ENCODE measurements at regions not wholly inside any gene's neighbourhood (a gene's known extent, or its start where the extent isn't known, plus 50 kb on each side); places are given as distances from the start of the nearest gene placed in this dataset.

GRCh38 chrX:39650768-39651347 is 446.9 kb downstream of the BCOR start:
- no peak for DNase-seq (ENCODE audit: insufficient read length)
- no peak for FAIRE-seq
- TF ChIP-seq TAF1 (IDR thresholded peaks at IDR 0.05; ENCODE audit: borderline replicate concordance, low read depth, low read length) = no peak
- no peak for TF ChIP-seq POLR2A (IDR thresholded peaks at IDR 0.05; ENCODE audit: low read depth, low read length)

- DNase-seq (ENCODE audit: insufficient read length) = peak; percentile 30
- TF ChIP-seq POLR2AphosphoS5 (IDR thresholded peaks at IDR 0.05; ENCODE audit: low read depth, low read length) (no peak), POLR2A (IDR thresholded peaks at IDR 0.05; ENCODE audit: low read depth, low read length) (no peak), TAF1 (IDR thresholded peaks at IDR 0.05; ENCODE audit: borderline replicate concordance, low read depth, low read length) (no peak)
- no peak for FAIRE-seq
Observed at GRCh38 chrX:39652336-39652735, 445.4 kb downstream of the BCOR start.

DNA sequence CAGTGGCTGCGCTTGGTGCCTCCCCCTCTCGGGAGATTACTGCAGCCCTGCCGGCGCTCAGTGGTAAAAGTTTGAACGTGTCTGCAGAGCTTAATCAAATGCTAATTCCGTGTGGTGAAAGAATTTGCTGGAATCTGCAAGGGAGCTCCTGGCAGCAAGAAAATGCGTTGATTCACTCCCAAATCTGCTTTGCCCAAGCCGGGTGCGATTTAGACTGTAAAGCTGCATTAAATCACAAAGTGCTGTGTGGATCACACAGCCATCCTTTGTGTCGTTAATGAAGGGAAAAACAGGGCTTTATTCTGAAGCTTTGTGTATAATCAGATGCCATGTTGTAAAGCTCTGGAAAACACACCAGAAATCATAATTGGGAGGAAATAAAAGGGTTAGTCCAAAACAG is 444.1 kb downstream of the BCOR start:
- FAIRE-seq = no peak
- no peak for DNase-seq (ENCODE audit: insufficient read length)
- TF ChIP-seq POLR2A (IDR thresholded peaks at IDR 0.05; ENCODE audit: low read depth, low read length) (no peak), TAF1 (IDR thresholded peaks at IDR 0.05; ENCODE audit: borderline replicate concordance, low read depth, low read length) (no peak), POLR2AphosphoS5 (IDR thresholded peaks at IDR 0.05; ENCODE audit: low read depth, low read length) (no peak)

DNA sequence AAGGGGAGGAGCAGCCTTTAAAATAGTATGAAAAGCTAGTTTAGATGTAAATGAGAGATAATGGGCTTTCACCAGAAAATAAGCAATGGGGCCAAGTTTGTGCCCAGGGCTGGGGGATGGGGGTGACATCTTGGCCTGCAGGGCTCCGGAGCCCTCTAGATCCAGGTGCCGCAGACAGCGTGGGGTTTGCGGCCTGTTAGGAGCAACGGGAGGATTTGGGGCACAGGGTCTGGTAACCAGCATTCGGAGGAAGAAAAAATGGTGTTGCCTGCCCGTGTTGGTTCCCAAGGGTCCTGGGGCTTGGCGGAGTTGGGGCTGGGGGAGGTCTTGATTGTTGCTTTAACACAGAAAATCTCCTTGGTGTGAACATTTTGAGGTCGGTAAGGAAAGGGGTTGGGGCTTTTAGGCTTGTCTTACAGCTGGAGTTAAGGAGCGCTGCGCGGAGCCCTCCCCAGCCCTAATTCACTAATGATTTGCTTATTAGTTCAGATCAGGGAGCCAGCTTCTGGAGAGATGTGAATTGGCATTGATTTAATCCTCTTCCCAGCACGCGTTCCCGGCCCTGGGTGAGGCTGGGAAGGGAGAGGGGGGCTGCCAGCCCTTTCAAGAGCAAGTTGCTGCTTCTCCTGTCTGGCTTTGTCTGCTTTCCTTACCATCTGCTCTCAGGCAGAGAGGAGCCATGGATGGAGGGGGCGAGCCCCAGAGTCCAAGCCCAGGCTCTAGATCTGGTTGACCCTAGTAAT is 443.4 kb downstream of the BCOR start:
- DNase-seq (ENCODE audit: insufficient read length) (no peak), FAIRE-seq (no peak)
- no peak for TF ChIP-seq TAF1 (IDR thresholded peaks at IDR 0.05; ENCODE audit: borderline replicate concordance, low read depth, low read length)
- no peak for TF ChIP-seq POLR2AphosphoS5 (IDR thresholded peaks at IDR 0.05; ENCODE audit: low read depth, low read length)
- no peak for TF ChIP-seq POLR2A (IDR thresholded peaks at IDR 0.05; ENCODE audit: low read depth, low read length)

DNA sequence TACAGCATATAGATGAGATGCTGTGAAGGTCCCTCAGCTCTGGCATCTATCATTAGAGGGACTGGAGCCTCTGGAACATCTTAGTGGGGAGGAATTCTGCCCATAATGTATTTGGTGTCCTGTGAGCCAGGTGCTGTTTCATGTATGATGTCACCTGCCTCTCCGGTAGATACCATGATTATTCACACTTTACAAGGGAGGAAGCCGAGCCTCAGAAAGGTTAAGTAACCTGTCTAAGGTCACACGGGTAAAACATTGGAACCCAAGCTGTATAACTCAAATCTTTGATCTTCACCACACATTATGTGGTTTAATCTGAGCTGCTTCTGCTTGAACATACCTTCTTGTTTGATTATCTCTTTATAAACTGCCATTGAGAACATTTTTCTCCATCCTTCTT is 442.8 kb downstream of the BCOR start:
- TF ChIP-seq POLR2AphosphoS5 (IDR thresholded peaks at IDR 0.05; ENCODE audit: low read depth, low read length) = no peak
- TF ChIP-seq TAF1 (IDR thresholded peaks at IDR 0.05; ENCODE audit: borderline replicate concordance, low read depth, low read length) = no peak
- TF ChIP-seq POLR2A (IDR thresholded peaks at IDR 0.05; ENCODE audit: low read depth, low read length) = no peak
- FAIRE-seq = no peak

DNA sequence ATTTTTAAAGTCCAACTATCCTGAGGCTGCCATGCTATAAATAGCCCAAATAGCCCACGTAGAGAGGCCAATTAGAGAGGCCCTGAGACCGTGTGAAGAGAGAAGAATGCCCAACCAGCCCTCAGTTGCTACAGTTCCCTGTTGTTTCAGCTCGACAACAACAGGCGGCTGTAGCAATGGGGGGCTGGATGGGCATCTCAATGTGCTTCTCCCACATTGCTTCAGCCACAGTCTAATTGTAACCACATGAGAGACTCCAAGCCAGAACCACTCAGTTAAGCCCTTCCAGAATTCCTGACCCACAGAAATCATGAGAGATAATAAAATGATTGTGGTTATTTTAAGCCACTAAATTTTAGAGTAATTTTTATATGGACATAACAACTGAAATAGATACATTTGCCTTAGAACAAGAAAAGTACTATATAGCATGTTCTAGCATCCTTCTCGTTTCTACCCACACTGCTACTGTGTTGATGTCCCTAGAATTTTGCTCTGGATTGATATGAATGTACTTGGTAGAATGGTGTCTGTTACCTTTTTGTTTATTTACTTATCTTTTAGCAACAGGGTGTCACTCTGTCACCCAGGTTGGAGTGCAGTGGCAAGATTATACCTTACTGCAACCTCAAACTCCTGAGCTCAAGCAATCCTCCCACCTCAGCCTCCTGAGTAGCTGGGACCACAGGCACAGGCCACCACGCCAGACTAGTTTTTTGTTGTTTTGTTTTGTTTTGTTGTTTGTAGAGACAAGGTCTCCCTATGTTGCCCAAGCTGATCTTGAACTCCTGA is 436.4 kb downstream of the BCOR start:
- no peak for FAIRE-seq
- TF ChIP-seq TAF1 (IDR thresholded peaks at IDR 0.05; ENCODE audit: borderline replicate concordance, low read depth, low read length) (no peak), POLR2AphosphoS5 (IDR thresholded peaks at IDR 0.05; ENCODE audit: low read depth, low read length) (no peak), POLR2A (IDR thresholded peaks at IDR 0.05; ENCODE audit: low read depth, low read length) (no peak)
- no peak for DNase-seq (ENCODE audit: insufficient read length)

More for the DNA sequence above, 442.8 kb downstream of the BCOR start:
- DNase-seq (ENCODE audit: insufficient read length) = no peak

GRCh38 chrX:39665830-39666518 is 431.8 kb downstream of the BCOR start:
- TF ChIP-seq TAF1 (IDR thresholded peaks at IDR 0.05; ENCODE audit: borderline replicate concordance, low read depth, low read length) (no peak), POLR2A (IDR thresholded peaks at IDR 0.05; ENCODE audit: low read depth, low read length) (no peak), POLR2AphosphoS5 (IDR thresholded peaks at IDR 0.05; ENCODE audit: low read depth, low read length) (no peak)
- FAIRE-seq (peak; percentile 14), DNase-seq (ENCODE audit: insufficient read length) (no peak)

DNA sequence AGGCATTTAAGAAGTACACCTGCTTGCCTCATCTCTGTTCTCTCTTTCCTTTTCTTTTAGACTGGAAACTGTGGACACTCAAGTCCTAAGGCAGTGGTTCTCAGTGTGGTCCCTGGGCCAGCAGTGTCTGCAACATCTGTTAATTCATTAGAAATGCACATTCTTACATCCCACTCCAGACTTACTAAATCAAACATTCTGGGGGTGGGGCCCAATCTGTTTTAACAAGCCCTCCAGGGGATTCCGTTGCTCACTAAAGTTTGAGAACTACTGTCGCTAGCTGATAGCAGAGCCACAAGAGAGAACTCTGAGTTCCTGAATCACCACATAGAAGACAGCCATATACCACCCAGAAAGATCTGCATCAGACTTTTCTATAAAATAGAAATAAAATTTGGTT is 430.6 kb downstream of the BCOR start:
- FAIRE-seq = no peak
- no peak for DNase-seq (ENCODE audit: insufficient read length)
- no peak for TF ChIP-seq POLR2A (IDR thresholded peaks at IDR 0.05; ENCODE audit: low read depth, low read length)
- TF ChIP-seq TAF1 (IDR thresholded peaks at IDR 0.05; ENCODE audit: borderline replicate concordance, low read depth, low read length) = no peak
- no peak for TF ChIP-seq POLR2AphosphoS5 (IDR thresholded peaks at IDR 0.05; ENCODE audit: low read depth, low read length)

- DNase-seq (ENCODE audit: insufficient read length) (no peak), FAIRE-seq (no peak)
- no peak for TF ChIP-seq POLR2AphosphoS5 (IDR thresholded peaks at IDR 0.05; ENCODE audit: low read depth, low read length)
- TF ChIP-seq POLR2A (IDR thresholded peaks at IDR 0.05; ENCODE audit: low read depth, low read length) = no peak
- TF ChIP-seq TAF1 (IDR thresholded peaks at IDR 0.05; ENCODE audit: borderline replicate concordance, low read depth, low read length) = no peak
Observed at GRCh38 chrX:39667736-39668482, 429.8 kb downstream of the BCOR start.

DNA sequence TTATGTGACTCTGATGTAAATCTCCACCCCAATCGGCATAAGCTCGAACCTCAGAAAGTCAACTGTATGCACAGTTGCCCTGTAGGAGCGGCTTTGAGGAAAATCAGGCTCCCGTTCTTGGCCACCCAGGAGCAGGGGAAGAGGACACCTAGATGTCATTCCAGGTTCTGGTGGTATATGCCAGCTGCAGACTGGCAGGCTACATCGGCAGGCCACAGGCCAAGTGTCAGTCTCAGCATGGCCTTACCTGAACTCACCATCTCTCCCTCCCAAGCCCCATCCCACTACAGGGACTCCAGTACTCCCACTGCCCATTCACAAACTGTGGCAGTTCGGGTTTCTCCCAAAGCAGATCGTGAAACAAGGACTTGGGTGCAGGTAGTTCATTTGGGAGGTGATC is 428.1 kb downstream of the BCOR start:
- TF ChIP-seq POLR2A (IDR thresholded peaks at IDR 0.05; ENCODE audit: low read depth, low read length) (no peak), TAF1 (IDR thresholded peaks at IDR 0.05; ENCODE audit: borderline replicate concordance, low read depth, low read length) (no peak), POLR2AphosphoS5 (IDR thresholded peaks at IDR 0.05; ENCODE audit: low read depth, low read length) (no peak)
- no peak for DNase-seq (ENCODE audit: insufficient read length)
- FAIRE-seq = no peak

Measured in GM12892 (cell line).